Sciatic nerve (tissue), 2 donors: ENCODE measurements at regions not wholly inside any gene's neighbourhood (a gene's known extent, or its start where the extent isn't known, plus 50 kb on each side); places are given as distances from the start of the nearest gene placed in this dataset.

Experiments
- ATAC-seq: fragments of 200-7000 bp; cut with Tn5 transposase; one replicate; pipeline ENCODE4 v1.9.1; 2020; ENCODE audit warnings: mild to moderate bottlenecking, moderate library complexity
- DNase-seq: peaks from one replicate; pipeline ENCODE4 v3.0.0-alpha.2; 2020; ENCODE audit warnings: low spot score
- intact Hi-C: fragments of 100-400 bp; cut with DNase I; formaldehyde crosslinking; loops from one replicate; pipeline ENCODE4 v1.14.2; 2022
- donor health status: DM: no; HTN: no; CAD: no.
- donor health status: DM: no; HTN: no; CAD: no.

- DNase-seq (no peak), ATAC-seq (no peak)
- intact Hi-C loops, result no loop called here
Observed at GRCh38 chr19:28341810-28342350, 871.1 kb downstream of the UQCRFS1 start.

GRCh38 chr19:28334419-28334818 is 878.5 kb downstream of the UQCRFS1 start:
- no peak for DNase-seq
- intact Hi-C loops, result no loop called here
- ATAC-seq, result no peak

DNA sequence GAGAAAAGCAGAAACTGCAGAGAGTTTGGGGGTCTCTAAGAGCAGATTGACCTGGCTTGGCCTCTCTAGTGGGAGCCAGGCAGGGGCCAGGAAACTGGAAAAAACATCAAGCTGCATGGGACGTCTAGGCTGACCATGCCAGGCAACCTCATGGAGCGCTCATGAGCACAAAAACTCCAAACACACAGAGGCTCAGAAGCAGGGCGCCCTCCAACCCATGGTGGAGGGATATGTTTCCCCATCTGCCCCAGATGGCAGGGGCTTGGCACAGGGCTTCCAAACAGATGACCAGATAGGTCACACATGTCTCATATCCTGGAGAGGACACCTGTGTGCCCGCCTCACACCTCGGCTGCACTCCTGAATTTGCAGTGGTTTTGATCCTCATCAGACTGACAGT is 879.0 kb downstream of the UQCRFS1 start:
- intact Hi-C loops, result no loop called here
- no peak for DNase-seq
- ATAC-seq, result no peak

DNA sequence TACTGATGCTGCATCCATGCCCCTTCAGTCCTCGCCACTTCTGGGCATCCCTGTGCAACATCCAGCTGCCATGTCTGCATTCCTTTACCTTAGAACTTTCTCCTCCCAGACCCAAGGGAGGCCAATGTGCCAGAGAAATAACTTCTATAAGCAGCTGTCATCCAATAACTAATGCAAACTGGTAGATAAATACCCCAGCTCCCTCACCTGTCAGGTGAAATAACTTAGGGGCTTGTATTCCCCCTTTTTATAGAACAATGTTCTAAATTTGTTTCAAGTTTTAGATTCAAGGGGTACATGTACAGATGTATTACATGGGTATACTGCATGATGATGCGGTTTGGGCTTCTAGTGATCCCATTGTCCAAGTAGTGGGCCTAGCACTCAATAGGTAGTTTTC is 880.1 kb downstream of the UQCRFS1 start:
- ATAC-seq (no peak), DNase-seq (no peak)
- intact Hi-C loops, result no loop called here

DNA sequence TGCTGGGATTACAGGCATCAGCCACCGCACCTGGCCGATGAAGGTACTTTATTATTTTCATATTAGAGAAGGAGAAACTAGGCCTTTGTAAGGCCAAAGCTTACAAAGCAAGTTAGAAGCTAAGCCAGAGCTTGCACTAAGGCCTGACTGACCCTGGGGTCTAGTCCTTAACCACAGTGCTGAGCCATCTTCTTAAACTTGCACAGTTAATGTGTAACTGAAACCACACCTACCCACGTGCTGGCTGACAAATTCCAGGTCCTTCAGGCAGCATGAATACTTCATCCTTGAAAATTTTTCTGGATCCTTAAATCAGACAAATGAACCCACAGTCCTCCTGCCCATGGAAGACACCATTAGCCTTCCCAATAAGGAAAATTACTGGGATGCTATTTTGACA is 880.6 kb downstream of the UQCRFS1 start:
- intact Hi-C loops, result no loop called here
- DNase-seq (no peak), ATAC-seq (no peak)

- DNase-seq, result no peak
- no peak for ATAC-seq
- intact Hi-C loops, result no loop called here
Observed at GRCh38 chr19:28331596-28331995, 881.4 kb downstream of the UQCRFS1 start.

DNA sequence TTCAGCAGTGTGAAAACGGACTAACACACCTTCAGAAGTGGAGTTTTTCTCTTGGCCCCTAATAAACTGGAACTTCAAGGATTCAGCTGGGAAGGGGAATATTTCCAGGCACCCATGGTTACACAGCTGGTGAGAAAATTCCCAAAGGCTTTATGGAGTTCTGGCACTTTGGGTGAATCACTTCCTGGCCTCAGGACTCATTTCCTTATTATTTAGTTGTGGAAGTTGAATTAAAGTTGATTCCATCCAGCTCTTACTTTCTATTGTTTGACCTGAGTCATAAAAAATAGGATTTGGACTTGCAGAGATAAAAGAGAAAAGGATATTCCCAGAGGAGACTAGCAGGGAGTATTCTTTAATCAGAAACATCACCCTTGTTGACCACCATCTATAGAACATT is 882.1 kb downstream of the UQCRFS1 start:
- ATAC-seq (no peak), DNase-seq (no peak)
- intact Hi-C loops, result no loop called here

GRCh38 chr19:28329429-28329828 is 883.5 kb downstream of the UQCRFS1 start:
- ATAC-seq, result no peak
- intact Hi-C loops, result loop anchor here (10.0 kb wide), 1 partner anchor 365 kb away; no protein-coding TSS in a partner anchor
- DNase-seq, result no peak

- DNase-seq, result no peak
- no peak for ATAC-seq
- intact Hi-C loops, result loop anchor here (10.0 kb wide), 1 partner anchor 363 kb away; no protein-coding TSS in a partner anchor
Observed at GRCh38 chr19:28327905-28328304, 885.0 kb downstream of the UQCRFS1 start.

GRCh38 chr19:28326746-28327145 is 886.2 kb downstream of the UQCRFS1 start:
- intact Hi-C loops, result loop anchor here (10.0 kb wide), 1 partner anchor 362 kb away; no protein-coding TSS in a partner anchor
- no peak for ATAC-seq
- no peak for DNase-seq

GRCh38 chr19:28324275-28325060 is 888.5 kb downstream of the UQCRFS1 start:
- DNase-seq (no peak), ATAC-seq (no peak)
- intact Hi-C loops, result loop anchor here (5.0 to 10.0 kb wide), 2 partner anchors 82 to 360 kb away; no protein-coding TSS in a partner anchor

GRCh38 chr19:28322945-28323344 is 890.0 kb downstream of the UQCRFS1 start:
- intact Hi-C loops, result loop anchor here (5.0 to 10.0 kb wide), 2 partner anchors 81 to 358 kb away; no protein-coding TSS in a partner anchor
- DNase-seq (no peak), ATAC-seq (no peak)

- DNase-seq (no peak), ATAC-seq (no peak)
- intact Hi-C loops, result loop anchor here (5.0 to 10.0 kb wide), 2 partner anchors 80 to 358 kb away; no protein-coding TSS in a partner anchor
Observed at GRCh38 chr19:28322491-28322890, 890.5 kb downstream of the UQCRFS1 start.

- ATAC-seq (no peak), DNase-seq (no peak)
- intact Hi-C loops, result loop anchor here (5.0 to 10.0 kb wide), 2 partner anchors 78 to 355 kb away; no protein-coding TSS in a partner anchor
Observed at GRCh38 chr19:28319918-28320317, 893.0 kb downstream of the UQCRFS1 start.

DNA sequence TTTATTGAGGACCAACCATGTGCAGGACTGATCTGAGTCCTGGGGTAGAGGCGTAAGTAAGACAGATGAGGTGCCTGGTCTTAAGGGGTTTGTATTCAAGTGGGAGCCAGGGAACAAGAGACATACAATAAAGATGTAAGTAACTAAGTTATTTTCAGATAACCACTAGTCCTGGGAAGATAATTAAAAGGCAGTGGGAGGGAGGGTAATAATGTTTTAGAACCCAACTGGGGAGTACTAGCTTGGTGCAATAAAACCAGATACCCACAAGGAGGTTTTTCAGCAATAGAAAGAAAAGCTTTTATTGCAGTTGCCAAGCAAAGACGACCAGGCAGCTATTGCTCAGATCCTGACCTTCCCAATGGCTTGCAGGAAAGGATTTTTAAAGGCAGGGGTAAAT is 893.7 kb downstream of the UQCRFS1 start:
- ATAC-seq, result no peak
- DNase-seq, result no peak
- intact Hi-C loops, result no loop called here

- no peak for DNase-seq
- intact Hi-C loops, result no loop called here
- no peak for ATAC-seq
Observed at GRCh38 chr19:28318469-28319179, 894.3 kb downstream of the UQCRFS1 start.

DNA sequence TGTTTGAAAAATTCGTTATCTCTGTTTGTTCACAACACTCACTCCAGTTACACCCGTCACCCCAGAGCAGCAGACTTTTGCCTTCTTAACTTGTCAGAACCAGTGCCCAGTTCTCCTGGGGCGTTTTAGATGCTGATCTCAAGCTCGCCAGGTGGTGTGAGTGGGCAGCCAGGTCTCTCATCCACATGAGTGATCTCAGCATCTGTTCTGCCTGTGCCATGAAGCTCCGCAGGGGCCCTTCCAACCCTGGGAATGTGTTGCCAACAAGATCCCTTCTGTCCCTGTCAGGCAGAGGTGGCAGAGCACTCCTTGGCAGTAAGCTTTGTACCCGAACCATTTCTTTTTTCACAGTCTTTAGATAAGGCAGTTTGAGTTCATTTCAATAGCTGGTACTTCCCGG is 896.5 kb downstream of the UQCRFS1 start:
- ATAC-seq (no peak), DNase-seq (no peak)
- intact Hi-C loops, result no loop called here

DNA sequence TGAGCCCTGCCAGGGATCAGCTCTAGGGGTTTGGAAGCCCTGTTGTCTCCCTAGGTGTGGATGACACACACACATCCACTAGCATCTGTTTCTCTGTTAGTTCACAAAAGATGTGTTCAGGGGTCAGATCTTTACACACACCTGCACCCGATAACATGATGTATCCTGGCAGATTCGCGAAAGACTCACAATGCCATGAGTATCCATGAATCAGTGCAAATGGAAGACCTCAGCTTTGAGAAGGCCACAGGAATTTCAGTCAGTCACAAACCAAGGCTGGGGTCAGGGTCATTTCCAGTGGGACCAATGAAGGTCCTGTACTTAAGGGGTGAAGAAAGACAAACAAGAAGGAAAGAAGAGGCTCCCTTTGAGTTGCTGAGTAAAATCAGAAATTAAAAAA is 898.2 kb downstream of the UQCRFS1 start:
- ATAC-seq (no peak), DNase-seq (no peak)
- intact Hi-C loops, result no loop called here

DNA sequence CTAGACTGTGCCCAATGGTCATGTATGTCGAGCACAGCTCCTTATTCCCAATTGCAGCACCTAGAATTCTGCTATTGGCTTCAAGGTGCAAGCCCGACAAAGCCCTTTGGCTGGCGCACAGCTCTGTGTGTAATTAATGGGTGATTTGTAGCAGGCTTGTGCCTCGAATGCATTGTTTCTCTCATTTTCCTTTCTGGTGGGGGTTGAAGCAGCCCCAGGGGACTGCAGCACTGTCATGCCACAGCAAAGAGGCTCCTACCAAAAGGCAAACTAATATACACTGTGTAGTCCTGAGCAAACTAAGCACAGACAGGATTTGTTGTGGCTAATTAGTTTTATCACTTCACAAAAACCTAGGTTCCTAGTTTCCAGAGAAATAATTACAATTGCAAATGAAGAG is 898.7 kb downstream of the UQCRFS1 start:
- intact Hi-C loops, result no loop called here
- ATAC-seq, result no peak

DNA sequence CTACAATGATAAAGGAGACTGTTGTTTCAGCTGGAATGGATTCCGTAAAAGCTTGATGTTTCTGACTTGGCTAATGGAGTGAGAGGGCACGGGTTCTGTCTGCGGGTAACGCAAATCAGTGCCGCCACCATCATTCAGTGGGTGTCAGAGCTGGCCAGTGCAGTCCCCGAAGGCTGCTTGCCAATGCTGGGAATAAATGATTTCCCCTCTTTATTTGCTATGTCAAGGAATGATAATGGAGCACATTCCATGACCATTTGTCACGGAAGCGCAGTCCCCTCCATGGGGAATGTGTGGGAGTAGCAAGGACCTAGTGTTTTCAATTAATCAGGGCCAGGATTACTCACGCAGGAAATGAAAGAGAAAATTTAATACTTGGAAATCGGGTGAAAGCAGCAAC is 899.3 kb downstream of the UQCRFS1 start:
- DNase-seq, result no peak
- ATAC-seq, result peak; percentile 78
- intact Hi-C loops, result no loop called here

More for the DNA sequence above, 898.7 kb downstream of the UQCRFS1 start:
- no peak for DNase-seq
